Liver (tissue), 3 donors: ENCODE measurements at regions not wholly inside any gene's neighbourhood (a gene's known extent, or its start where the extent isn't known, plus 50 kb on each side); places are given as distances from the start of the nearest gene placed in this dataset.

Source experiments
- EGR1 ChIP-seq, 2 donors: IDR thresholded peaks; 2 replicates each; pipeline ENCODE4 v1.6.1; 2016 to 2018; ENCODE audit warnings: antibody characterized with exemption in 2 of 2, low read depth in 2 of 2
- FOXA1 ChIP-seq: IDR thresholded peaks from 2 replicates; pipeline ENCODE4 v1.6.1; 2016; ENCODE audit warnings: antibody characterized with exemption
- GABPA ChIP-seq, 2 donors: IDR thresholded peaks in 1 of 2; conservative IDR thresholded peaks in 1 of 2; 2 replicates each; pipeline ENCODE4 v1.6.1; 2016; ENCODE audit warnings: antibody characterized with exemption in 2 of 2, mild to moderate bottlenecking in 1 of 2, moderate library complexity in 1 of 2
- HNF4A ChIP-seq, 2 donors: conservative IDR thresholded peaks; 2 replicates each; pipeline ENCODE4 v1.6.1; 2016; ENCODE audit warnings: antibody characterized with exemption in 2 of 2, mild to moderate bottlenecking in 2 of 2
- JUND ChIP-seq, 2 donors: IDR thresholded peaks; 2 replicates each; pipeline ENCODE4 v1.6.1; 2016; ENCODE audit warnings: antibody characterized with exemption in 2 of 2
- NR2F2 ChIP-seq: IDR thresholded peaks from 2 replicates; pipeline ENCODE4 v1.6.1; 2016; ENCODE audit warnings: antibody characterized with exemption
- RAD21 ChIP-seq, 2 donors: IDR thresholded peaks; 2 replicates each; pipeline ENCODE4 v1.6.1; 2016; ENCODE audit warnings: antibody characterized with exemption in 2 of 2, mild to moderate bottlenecking in 2 of 2
- SP1 ChIP-seq: IDR thresholded peaks from 2 replicates; pipeline ENCODE4 v1.6.1; 2018; ENCODE audit warnings: antibody characterized with exemption, mild to moderate bottlenecking
- TAF1 ChIP-seq: conservative IDR thresholded peaks from 2 replicates; pipeline ENCODE4 v1.6.1; 2016; ENCODE audit warnings: antibody characterized with exemption, mild to moderate bottlenecking
- YY1 ChIP-seq: IDR thresholded peaks from 2 replicates; pipeline ENCODE4 v1.6.1; 2016; ENCODE audit warnings: antibody characterized with exemption, mild to moderate bottlenecking
- TF ChIP-seq, protein P1 (sequence below): fragments of 150-350 bp; IDR thresholded peaks from 2 replicates; pipeline ENCODE4 v1.5.1; 2017; ENCODE audit warnings: improper control_type of control experiment, low read depth, low read length; ENCODE audit not compliant: missing input control
- TF ChIP-seq, protein P2 (sequence below): IDR thresholded peaks from 2 replicates; pipeline ENCODE4 v1.6.1; 2016; ENCODE audit warnings: antibody characterized with exemption, mild to moderate bottlenecking
- TF ChIP-seq, protein P3 (sequence below): IDR thresholded peaks from 2 replicates; pipeline ENCODE4 v1.6.1; 2016; ENCODE audit warnings: antibody characterized with exemption
- donor health status: healthy.
- donor health status: healthy.

GRCh38 chr3:64343689-64344430 lies 118.6 kb upstream of the PRICKLE2 start:
- TF ChIP-seq, protein P1, sequence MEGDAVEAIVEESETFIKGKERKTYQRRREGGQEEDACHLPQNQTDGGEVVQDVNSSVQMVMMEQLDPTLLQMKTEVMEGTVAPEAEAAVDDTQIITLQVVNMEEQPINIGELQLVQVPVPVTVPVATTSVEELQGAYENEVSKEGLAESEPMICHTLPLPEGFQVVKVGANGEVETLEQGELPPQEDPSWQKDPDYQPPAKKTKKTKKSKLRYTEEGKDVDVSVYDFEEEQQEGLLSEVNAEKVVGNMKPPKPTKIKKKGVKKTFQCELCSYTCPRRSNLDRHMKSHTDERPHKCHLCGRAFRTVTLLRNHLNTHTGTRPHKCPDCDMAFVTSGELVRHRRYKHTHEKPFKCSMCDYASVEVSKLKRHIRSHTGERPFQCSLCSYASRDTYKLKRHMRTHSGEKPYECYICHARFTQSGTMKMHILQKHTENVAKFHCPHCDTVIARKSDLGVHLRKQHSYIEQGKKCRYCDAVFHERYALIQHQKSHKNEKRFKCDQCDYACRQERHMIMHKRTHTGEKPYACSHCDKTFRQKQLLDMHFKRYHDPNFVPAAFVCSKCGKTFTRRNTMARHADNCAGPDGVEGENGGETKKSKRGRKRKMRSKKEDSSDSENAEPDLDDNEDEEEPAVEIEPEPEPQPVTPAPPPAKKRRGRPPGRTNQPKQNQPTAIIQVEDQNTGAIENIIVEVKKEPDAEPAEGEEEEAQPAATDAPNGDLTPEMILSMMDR: no peak
- no peak for TF ChIP-seq TAF1
- TF ChIP-seq RAD21 (IDR thresholded peaks at IDR 0.05): no peak
- TF ChIP-seq FOXA1: no peak
- no peak for TF ChIP-seq NR2F2
- TF ChIP-seq, protein P2, sequence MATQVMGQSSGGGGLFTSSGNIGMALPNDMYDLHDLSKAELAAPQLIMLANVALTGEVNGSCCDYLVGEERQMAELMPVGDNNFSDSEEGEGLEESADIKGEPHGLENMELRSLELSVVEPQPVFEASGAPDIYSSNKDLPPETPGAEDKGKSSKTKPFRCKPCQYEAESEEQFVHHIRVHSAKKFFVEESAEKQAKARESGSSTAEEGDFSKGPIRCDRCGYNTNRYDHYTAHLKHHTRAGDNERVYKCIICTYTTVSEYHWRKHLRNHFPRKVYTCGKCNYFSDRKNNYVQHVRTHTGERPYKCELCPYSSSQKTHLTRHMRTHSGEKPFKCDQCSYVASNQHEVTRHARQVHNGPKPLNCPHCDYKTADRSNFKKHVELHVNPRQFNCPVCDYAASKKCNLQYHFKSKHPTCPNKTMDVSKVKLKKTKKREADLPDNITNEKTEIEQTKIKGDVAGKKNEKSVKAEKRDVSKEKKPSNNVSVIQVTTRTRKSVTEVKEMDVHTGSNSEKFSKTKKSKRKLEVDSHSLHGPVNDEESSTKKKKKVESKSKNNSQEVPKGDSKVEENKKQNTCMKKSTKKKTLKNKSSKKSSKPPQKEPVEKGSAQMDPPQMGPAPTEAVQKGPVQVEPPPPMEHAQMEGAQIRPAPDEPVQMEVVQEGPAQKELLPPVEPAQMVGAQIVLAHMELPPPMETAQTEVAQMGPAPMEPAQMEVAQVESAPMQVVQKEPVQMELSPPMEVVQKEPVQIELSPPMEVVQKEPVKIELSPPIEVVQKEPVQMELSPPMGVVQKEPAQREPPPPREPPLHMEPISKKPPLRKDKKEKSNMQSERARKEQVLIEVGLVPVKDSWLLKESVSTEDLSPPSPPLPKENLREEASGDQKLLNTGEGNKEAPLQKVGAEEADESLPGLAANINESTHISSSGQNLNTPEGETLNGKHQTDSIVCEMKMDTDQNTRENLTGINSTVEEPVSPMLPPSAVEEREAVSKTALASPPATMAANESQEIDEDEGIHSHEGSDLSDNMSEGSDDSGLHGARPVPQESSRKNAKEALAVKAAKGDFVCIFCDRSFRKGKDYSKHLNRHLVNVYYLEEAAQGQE: no peak
- TF ChIP-seq SP1: no peak
- no peak for TF ChIP-seq GABPA (IDR thresholded peaks at IDR 0.05 in 1 of 2, conservative IDR thresholded peaks at IDR 0.05 in 1 of 2)
- no peak for TF ChIP-seq EGR1 (IDR thresholded peaks at IDR 0.05; ENCODE audit: low read depth in 2 of 2)
- TF ChIP-seq YY1: no peak
- no peak for TF ChIP-seq JUND (IDR thresholded peaks at IDR 0.05)
- TF ChIP-seq HNF4A (conservative IDR thresholded peaks at IDR 0.05): no peak
- TF ChIP-seq, protein P3, sequence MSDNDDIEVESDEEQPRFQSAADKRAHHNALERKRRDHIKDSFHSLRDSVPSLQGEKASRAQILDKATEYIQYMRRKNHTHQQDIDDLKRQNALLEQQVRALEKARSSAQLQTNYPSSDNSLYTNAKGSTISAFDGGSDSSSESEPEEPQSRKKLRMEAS: no peak
